Lung (tissue), 11 donors: ENCODE measurements at regions not wholly inside any gene's neighbourhood (a gene's known extent, or its start where the extent isn't known, plus 50 kb on each side); places are given as distances from the start of the nearest gene placed in this dataset.

Experiments
- ATAC-seq: fragments of 200-7000 bp; cut with Tn5 transposase; one replicate; pipeline ENCODE4 v1.9.1; 2020; ENCODE audit warnings: moderate number of reproducible peaks; ENCODE audit not compliant: insufficient read depth, low FRiP score
- DNase-seq, 3 donors: peaks; one replicate each; pipeline ENCODE4 v3.0.0-alpha.2; 2013 to 2017
- H3K27ac ChIP-seq, 2 donors: one replicate each; pipeline ENCODE4 v1.5.1; 2013; ENCODE audit warnings: mild to moderate bottlenecking in 2 of 2, moderate library complexity in 2 of 2, control low read depth in 1 of 2, inconsistent platforms in 1 of 2, low read depth in 1 of 2, low read length in 1 of 2
- H3K27me3 ChIP-seq, 3 donors: one replicate each; pipeline ENCODE4 v1.5.1; 2013; ENCODE audit warnings: low read length in 2 of 3; ENCODE audit not compliant: control insufficient read depth in 3 of 3, insufficient read depth in 3 of 3
- H3K36me3 ChIP-seq, 4 donors: one replicate each; pipeline ENCODE4 v1.5.1; 2013; ENCODE audit warnings: low read length in 4 of 4, mild to moderate bottlenecking in 1 of 4, moderate library complexity in 1 of 4; ENCODE audit not compliant: control insufficient read depth in 4 of 4, insufficient read depth in 4 of 4
- H3K4me1 ChIP-seq, 5 donors: one replicate each; pipeline ENCODE4 v1.5.1; 2013; ENCODE audit warnings: low read length in 5 of 5, mild to moderate bottlenecking in 2 of 5, moderate library complexity in 1 of 5; ENCODE audit not compliant: control insufficient read depth in 5 of 5, insufficient read depth in 5 of 5
- H3K4me3 ChIP-seq: one replicate; pipeline ENCODE4 v1.5.1; 2013; ENCODE audit warnings: mild to moderate bottlenecking, control low read depth, moderate library complexity
- H3K9ac ChIP-seq, 2 donors: one replicate each; pipeline ENCODE4 v1.5.1; 2013; ENCODE audit warnings: low read length in 2 of 2, control low read depth in 1 of 2; ENCODE audit not compliant: insufficient read depth in 1 of 2
- H3K9me3 ChIP-seq, 4 donors: one replicate each; pipeline ENCODE4 v1.5.1; 2013; ENCODE audit warnings: low read length in 3 of 4, mild to moderate bottlenecking in 1 of 4, moderate library complexity in 1 of 4; ENCODE audit not compliant: control insufficient read depth in 4 of 4, insufficient read depth in 3 of 4
- CTCF ChIP-seq: IDR thresholded peaks from 2 replicates; pipeline ENCODE4 v1.5.1; 2012; ENCODE audit warnings: mild to moderate bottlenecking; ENCODE audit errors: control extremely low read depth, extremely low read depth
- WGBS, 2 donors: extraction: QIAGEN DNeasy Blood & Tissue Kit; methylation state at CpG; one replicate each; pipeline ENCODE4 v1.1.7; 2013; 5-methylcytosine and 5-hydroxymethylcytosine counted together
- donor health status: control.
- donor health status: control.
- donor health status: Bipolar disorder and iron deficiency.
- donor health status: healthy.
- donor health status: DM: yes; HTN: yes; CAD: no.

- Histone ChIP-seq H3K27me3 (no peaks in the 10 kb centered on the region), H3K9me3 (no peaks in the 10 kb centered on the region), H3K4me1 (peaks cover 0 to 20% (median 4%) of the 10 kb centered on the region in 5 donors), H3K36me3 (no peaks in the 10 kb centered on the region), H3K27ac (no peak overlapping the region), H3K4me3 (no peak overlapping the region), H3K9ac (no peak overlapping the region)
- TF ChIP-seq CTCF: no peak
- WGBS, 2 donors: 64 to 73% methylated on average over 4 of the region's 4 CpGs
- DNase-seq (no peak), ATAC-seq (no peak)
These were observed 237.6 kb downstream of the MRPL39 start for GRCh38 chr21:25369524-25370300.

GRCh38 chr21:25368531-25368930, 238.8 kb downstream of the MRPL39 start:
- H3K4me1 ChIP-seq: peaks cover 0 to 20% (median 4%) of the 10 kb centered on the region in 5 donors
- DNase-seq (no peak), ATAC-seq (no peak)
- H3K36me3 ChIP-seq: no peaks in the 10 kb centered on the region
- H3K27me3 ChIP-seq: no peaks in the 10 kb centered on the region
- 81 to 89% methylated on average over 7 of the region's 7 CpGs for WGBS, 2 donors
- no peak overlapping the region for H3K4me3 ChIP-seq
- H3K9ac ChIP-seq: no peak overlapping the region
- H3K9me3 ChIP-seq: no peaks in the 10 kb centered on the region
- H3K27ac ChIP-seq: no peak overlapping the region
- no peak for TF ChIP-seq CTCF

GRCh38 chr21:25366116-25366515, 241.2 kb downstream of the MRPL39 start:
- no peak overlapping the region for H3K27ac ChIP-seq
- no peaks in the 10 kb centered on the region for H3K9me3 ChIP-seq
- 50 to 71% methylated on average over 1 of the region's 1 CpG for WGBS, 2 donors
- DNase-seq (no peak), ATAC-seq (no peak)
- H3K27me3 ChIP-seq: no peaks in the 10 kb centered on the region
- peaks cover 0 to 8% (median 0%) of the 10 kb centered on the region in 5 donors for H3K4me1 ChIP-seq
- TF ChIP-seq CTCF: no peak
- no peak overlapping the region for H3K4me3 ChIP-seq
- H3K9ac ChIP-seq: no peak overlapping the region
- no peaks in the 10 kb centered on the region for H3K36me3 ChIP-seq
